Left ventricle myocardium inferior (tissue), 1 donor: ENCODE measurements at regions not wholly inside any gene's neighbourhood (a gene's known extent, or its start where the extent isn't known, plus 50 kb on each side); places are given as distances from the start of the nearest gene placed in this dataset.

Source experiments
- DNase-seq: peaks from one replicate; pipeline ENCODE4 v3.0.0-alpha.2; 2020
- H3K27ac ChIP-seq: fragments of 200-600 bp; replicated peaks from 2 replicates; pipeline ENCODE4 v1.8.0; 2021
- H3K27me3 ChIP-seq: fragments of 200-600 bp; 2 replicates; pipeline ENCODE4 v1.8.0; 2021; ENCODE audit warnings: low read depth
- H3K36me3 ChIP-seq: fragments of 200-600 bp; 2 replicates; pipeline ENCODE4 v1.8.0; 2021
- H3K4me1 ChIP-seq: fragments of 200-600 bp; 2 replicates; pipeline ENCODE4 v1.8.0; 2021
- H3K4me3 ChIP-seq: fragments of 200-600 bp; 2 replicates; pipeline ENCODE4 v1.8.0; 2021; ENCODE audit warnings: mild to moderate bottlenecking, moderate library complexity
- H3K9me3 ChIP-seq: fragments of 200-600 bp; replicated peaks from 2 replicates; pipeline ENCODE4 v1.8.0; 2021
- intact Hi-C: fragments of 100-400 bp; cut with micrococcal nuclease; formaldehyde crosslinking; loops from one replicate; pipeline ENCODE4 v1.11.0; 2022
- TF ChIP-seq, protein P1 (sequence below): fragments of 200-600 bp; IDR thresholded peaks from 2 replicates; pipeline ENCODE4 v1.8.0; 2021; ENCODE audit warnings: antibody characterized with exemption, mild to moderate bottlenecking, borderline replicate concordance
- donor health status: DM: no; HTN: yes; CAD: no; lungs with severe emphysema.

DNA sequence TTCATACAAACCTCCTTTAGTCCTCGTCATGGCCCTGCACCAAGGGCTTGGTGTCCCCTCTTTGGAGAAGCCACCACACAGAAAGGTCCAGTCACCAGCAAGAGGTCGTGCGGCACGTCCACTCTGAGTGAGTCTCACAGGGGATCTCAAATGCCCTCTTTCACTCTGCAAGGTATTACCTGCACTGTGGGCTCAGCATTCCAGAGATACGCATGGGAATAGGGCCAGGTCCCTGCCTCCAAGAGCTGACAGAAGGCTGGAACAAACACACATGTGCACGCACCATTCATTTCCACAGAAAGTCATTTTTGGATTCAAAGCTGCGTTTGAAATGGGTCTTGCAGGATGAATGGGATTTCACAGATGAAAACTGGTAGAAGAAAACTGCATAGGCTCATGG lies 50.4 kb upstream of the TJP1 start:
- Histone ChIP-seq H3K4me3 (no peak overlapping the region), H3K4me1 (peaks cover 52% of the 10 kb centered on the region), H3K27ac (peak overlapping the region; percentile 82), H3K36me3 (no peaks in the 10 kb centered on the region), H3K9me3 (no peaks in the 10 kb centered on the region), H3K27me3 (no peaks in the 10 kb centered on the region)
- intact Hi-C loops, result no loop called here
- no peak for DNase-seq
- TF ChIP-seq, protein P1, sequence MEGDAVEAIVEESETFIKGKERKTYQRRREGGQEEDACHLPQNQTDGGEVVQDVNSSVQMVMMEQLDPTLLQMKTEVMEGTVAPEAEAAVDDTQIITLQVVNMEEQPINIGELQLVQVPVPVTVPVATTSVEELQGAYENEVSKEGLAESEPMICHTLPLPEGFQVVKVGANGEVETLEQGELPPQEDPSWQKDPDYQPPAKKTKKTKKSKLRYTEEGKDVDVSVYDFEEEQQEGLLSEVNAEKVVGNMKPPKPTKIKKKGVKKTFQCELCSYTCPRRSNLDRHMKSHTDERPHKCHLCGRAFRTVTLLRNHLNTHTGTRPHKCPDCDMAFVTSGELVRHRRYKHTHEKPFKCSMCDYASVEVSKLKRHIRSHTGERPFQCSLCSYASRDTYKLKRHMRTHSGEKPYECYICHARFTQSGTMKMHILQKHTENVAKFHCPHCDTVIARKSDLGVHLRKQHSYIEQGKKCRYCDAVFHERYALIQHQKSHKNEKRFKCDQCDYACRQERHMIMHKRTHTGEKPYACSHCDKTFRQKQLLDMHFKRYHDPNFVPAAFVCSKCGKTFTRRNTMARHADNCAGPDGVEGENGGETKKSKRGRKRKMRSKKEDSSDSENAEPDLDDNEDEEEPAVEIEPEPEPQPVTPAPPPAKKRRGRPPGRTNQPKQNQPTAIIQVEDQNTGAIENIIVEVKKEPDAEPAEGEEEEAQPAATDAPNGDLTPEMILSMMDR, result no peak
